ENCODE measurements at regions not wholly inside any gene's neighbourhood (a gene's known extent, or its start where the extent isn't known, plus 50 kb on each side); places are given as distances from the start of the nearest gene placed in this dataset.

GRCh38 chr16:79844603-79845002 is 244.1 kb upstream of the MAF start:
- TF ChIP-seq, protein P1, sequence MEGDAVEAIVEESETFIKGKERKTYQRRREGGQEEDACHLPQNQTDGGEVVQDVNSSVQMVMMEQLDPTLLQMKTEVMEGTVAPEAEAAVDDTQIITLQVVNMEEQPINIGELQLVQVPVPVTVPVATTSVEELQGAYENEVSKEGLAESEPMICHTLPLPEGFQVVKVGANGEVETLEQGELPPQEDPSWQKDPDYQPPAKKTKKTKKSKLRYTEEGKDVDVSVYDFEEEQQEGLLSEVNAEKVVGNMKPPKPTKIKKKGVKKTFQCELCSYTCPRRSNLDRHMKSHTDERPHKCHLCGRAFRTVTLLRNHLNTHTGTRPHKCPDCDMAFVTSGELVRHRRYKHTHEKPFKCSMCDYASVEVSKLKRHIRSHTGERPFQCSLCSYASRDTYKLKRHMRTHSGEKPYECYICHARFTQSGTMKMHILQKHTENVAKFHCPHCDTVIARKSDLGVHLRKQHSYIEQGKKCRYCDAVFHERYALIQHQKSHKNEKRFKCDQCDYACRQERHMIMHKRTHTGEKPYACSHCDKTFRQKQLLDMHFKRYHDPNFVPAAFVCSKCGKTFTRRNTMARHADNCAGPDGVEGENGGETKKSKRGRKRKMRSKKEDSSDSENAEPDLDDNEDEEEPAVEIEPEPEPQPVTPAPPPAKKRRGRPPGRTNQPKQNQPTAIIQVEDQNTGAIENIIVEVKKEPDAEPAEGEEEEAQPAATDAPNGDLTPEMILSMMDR (conservative IDR thresholded peaks at IDR 0.05; ENCODE audit: low read length): no peak
- TF ChIP-seq EZH2phosphoT487 (IDR thresholded peaks at IDR 0.05; ENCODE audit: borderline replicate concordance): no peak
